WI38 (cell line): ENCODE measurements at regions not wholly inside any gene's neighbourhood (a gene's known extent, or its start where the extent isn't known, plus 50 kb on each side); places are given as distances from the start of the nearest gene placed in this dataset.

Experiments
- H3K4me3 ChIP-seq: 2 replicates; pipeline ENCODE4 v1.5.1; 2011; ENCODE audit warnings: low read depth, mild to moderate bottlenecking, control low read depth, low read length
- TF ChIP-seq, protein P1 (sequence below): IDR thresholded peaks from 2 replicates; pipeline ENCODE4 v1.5.1; 2012; ENCODE audit warnings: low read depth, mild to moderate bottlenecking, control low read depth, low read length

DNA sequence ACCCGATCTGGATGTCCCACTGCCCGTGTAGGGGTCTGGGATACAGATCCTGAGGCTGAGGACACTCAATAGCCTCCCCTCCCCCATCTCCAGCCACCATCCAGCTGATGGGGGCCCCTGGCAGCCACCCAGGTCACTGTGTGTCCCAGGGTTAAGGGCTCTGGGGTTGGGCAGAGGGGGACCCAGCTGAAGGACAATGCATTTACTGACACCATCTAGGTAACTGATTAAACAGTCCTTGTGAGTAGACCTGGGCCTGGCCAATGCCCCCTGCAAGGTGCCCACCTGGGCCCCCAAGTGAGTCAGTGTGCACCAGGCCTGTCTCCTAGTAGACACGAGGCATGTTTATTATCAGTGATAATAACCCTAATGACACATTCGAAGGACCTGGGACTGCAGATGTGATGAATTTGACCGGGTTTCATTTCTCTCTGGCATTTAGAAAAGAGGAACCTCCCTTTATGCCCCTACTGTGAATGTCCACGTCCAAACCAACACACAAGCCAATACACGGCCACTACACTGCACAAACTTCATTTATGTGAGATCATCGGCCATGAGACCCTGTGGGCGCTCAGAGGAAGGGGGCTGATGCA is 261.9 kb upstream of the FOXF1 start:
- no peak overlapping the region for H3K4me3 ChIP-seq
- TF ChIP-seq, protein P1, sequence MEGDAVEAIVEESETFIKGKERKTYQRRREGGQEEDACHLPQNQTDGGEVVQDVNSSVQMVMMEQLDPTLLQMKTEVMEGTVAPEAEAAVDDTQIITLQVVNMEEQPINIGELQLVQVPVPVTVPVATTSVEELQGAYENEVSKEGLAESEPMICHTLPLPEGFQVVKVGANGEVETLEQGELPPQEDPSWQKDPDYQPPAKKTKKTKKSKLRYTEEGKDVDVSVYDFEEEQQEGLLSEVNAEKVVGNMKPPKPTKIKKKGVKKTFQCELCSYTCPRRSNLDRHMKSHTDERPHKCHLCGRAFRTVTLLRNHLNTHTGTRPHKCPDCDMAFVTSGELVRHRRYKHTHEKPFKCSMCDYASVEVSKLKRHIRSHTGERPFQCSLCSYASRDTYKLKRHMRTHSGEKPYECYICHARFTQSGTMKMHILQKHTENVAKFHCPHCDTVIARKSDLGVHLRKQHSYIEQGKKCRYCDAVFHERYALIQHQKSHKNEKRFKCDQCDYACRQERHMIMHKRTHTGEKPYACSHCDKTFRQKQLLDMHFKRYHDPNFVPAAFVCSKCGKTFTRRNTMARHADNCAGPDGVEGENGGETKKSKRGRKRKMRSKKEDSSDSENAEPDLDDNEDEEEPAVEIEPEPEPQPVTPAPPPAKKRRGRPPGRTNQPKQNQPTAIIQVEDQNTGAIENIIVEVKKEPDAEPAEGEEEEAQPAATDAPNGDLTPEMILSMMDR, result no peak

DNA sequence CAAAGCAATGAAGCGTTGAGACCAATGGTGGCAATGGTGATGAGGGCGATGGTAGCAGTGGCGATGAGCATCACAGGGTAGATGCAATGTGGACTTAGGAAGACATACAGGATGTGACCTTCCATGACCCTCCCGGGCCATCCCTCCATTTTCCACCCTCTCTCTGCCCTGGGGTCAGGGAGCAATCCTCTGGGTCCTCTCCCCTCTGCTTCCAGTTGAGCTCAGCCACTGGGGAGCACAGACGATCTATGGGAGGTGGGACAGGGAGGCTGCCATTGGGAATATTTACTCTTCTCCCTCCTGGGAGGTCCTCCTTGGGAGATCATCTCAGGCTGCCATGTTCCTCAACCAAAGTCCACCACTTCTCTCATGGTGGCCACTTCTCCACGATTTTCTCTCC is 260.7 kb upstream of the FOXF1 start:
- H3K4me3 ChIP-seq, result no peak overlapping the region
- TF ChIP-seq, protein P1, result no peak

DNA sequence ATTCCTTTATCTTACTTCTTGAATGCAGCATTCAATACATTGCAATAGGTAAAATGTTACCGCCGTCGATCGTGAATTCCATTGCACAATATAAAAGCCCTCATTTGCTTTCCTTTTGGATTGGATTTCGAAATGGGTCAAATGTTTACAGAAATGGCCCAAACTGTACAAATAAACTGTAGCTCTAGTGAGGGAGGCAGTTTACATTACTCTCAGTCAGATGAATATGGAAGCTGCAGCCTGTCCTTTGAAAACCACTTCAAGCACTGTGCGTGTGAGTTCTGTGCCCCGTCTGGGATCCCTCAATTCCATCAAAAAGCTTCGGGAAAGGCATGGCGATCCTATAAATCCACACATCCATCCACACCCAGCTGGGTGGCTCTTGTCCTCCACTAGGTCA is 258.6 kb upstream of the FOXF1 start:
- H3K4me3 ChIP-seq, result 0 out of 2 replicates have a peak overlapping the region, but pooled peaks have one; percentile 6
- TF ChIP-seq, protein P1, result no peak

DNA sequence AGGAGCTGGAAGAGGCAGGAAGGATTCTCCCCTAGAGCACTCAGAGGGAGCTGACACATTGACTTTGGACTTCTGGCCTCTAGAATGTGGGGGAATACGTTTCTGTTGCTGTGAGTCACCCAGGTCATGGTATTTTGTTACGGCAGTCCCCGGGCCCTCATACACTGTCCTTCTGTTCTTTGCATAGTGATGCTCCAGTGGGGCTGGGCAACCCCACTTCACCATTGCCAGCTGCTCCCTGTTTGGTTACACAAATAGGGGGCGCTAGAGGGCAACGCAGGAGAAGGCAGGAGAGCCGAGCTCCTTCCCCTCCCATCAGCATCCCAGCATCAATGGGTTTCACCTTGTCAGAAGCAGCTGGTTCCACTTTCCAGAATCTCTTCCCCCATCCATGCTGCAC is 257.7 kb upstream of the FOXF1 start:
- TF ChIP-seq, protein P1, result no peak
- H3K4me3 ChIP-seq, result no peak overlapping the region

DNA sequence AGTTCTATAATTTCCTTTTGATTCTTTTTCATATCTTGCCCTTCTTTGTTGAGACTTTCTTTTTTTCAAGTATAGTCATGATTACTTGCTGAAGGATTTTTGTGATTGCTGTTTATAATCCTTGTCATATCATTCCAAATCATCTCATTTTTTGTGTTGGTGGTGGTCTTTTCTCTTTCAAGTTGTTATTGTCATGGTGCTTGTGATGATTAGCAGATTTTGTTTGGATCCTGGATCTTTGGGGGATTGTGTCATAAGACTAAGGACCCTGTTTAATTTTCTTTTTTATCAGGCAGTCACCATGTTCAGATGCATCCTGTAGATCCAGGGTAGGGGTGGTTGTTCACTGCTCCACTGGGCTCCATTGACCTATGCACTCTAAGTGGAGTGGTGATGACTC is 254.4 kb upstream of the FOXF1 start:
- no peak overlapping the region for H3K4me3 ChIP-seq
- TF ChIP-seq, protein P1, result no peak

DNA sequence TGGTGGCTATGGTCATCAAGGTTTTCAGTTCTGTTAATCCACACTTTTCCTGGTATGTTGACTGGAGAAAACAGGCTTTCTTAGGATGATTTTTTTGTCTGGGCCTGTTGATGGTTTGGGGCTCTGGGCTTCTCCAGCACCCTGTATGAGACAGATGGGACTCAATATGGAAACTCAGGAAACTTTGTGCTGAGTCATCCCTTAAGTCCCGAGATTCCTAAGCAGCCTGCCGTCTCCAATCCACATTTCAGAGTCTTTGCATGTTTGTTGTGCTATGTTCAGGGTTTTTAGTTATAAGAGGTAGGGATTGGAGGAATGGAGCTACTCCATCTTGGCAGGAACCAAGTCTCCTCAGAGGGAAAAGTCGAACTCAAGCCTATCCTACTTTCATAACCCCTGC is 253.3 kb upstream of the FOXF1 start:
- TF ChIP-seq, protein P1, result no peak
- no peak overlapping the region for H3K4me3 ChIP-seq

DNA sequence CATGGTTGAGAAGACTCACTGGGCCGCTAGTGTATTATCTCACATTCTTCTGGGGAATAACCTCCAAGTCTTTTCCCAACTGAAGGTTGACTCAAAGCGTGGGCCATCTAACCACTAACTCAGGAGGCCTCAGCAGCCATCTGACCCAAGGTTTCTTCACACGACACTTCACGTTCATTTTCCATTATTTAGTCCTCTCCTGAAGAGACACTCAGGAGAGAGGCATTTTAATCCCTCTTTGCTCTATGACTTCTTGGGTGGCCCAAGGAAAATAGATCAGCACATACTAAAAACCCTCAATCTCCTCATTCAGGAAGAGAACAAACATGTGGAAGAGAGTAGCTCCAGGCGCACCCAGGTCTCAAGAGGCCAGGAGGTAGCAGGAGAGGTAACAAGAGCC is 252.8 kb upstream of the FOXF1 start:
- no peak overlapping the region for H3K4me3 ChIP-seq
- TF ChIP-seq, protein P1, result no peak
